Adipocyte (in vitro differentiated cells): ENCODE measurements at regions not wholly inside any gene's neighbourhood (a gene's known extent, or its start where the extent isn't known, plus 50 kb on each side); places are given as distances from the start of the nearest gene placed in this dataset.
A peak's percentile ranks its signal among the peaks of the same experiment; 100 is the strongest.

Experiments used
- DNase-seq: peaks from one replicate; pipeline ENCODE4 v3.0.0-alpha.2; 2015; ENCODE audit warnings: low read depth
- H3K27me3 ChIP-seq: replicated peaks from 2 replicates; pipeline ENCODE4 v1.7.0; 2013; ENCODE audit warnings: mild to moderate bottlenecking, low read length, moderate library complexity; ENCODE audit not compliant: control insufficient read depth, insufficient read depth
- H3K36me3 ChIP-seq: 2 replicates; pipeline ENCODE4 v1.7.0; 2013; ENCODE audit warnings: low read length, mild to moderate bottlenecking, moderate library complexity; ENCODE audit not compliant: control insufficient read depth, insufficient read depth, severe bottlenecking
- H3K4me1 ChIP-seq: 2 replicates; pipeline ENCODE4 v1.7.0; 2013; ENCODE audit warnings: mild to moderate bottlenecking, low read length, moderate library complexity; ENCODE audit not compliant: control insufficient read depth, insufficient read depth
- H3K4me3 ChIP-seq: 2 replicates; pipeline ENCODE4 v1.7.0; 2013; ENCODE audit warnings: mild to moderate bottlenecking, low read length, moderate library complexity
- H3K9ac ChIP-seq: 2 replicates; pipeline ENCODE4 v1.7.0; 2013; ENCODE audit warnings: mild to moderate bottlenecking, low read length, moderate library complexity
- H3K9me3 ChIP-seq: 2 replicates; pipeline ENCODE4 v1.7.0; 2013; ENCODE audit warnings: mild to moderate bottlenecking, low read length, moderate library complexity; ENCODE audit not compliant: control insufficient read depth

DNA sequence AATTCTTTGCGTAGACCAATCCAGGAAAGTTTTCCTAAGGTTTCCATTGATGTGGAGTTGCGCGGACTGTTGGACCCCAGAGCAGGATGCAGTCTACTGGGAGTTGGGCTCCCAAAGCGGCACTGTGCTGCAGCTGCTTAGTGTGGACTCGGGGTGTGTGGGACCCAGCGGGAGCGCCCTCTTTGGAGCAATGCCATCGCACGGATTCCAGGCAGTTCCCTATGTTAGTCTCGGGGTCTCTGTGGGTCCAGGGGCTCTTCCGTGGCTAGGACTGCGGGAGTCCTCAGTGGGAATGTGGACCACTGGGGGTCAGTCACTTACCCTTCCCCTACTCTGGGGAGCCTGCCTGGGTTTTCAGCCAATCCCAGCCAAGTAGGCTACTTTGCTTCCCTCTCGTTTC, 151.7 kb upstream of the OLIG3 start:
- H3K27me3 ChIP-seq: no peaks in the 10 kb centered on the region
- no peak for DNase-seq
- H3K36me3 ChIP-seq: no peaks in the 10 kb centered on the region
- no peaks in the 10 kb centered on the region for H3K9me3 ChIP-seq
- no peak overlapping the region for H3K9ac ChIP-seq
- H3K4me1 ChIP-seq: no peaks in the 10 kb centered on the region
- H3K4me3 ChIP-seq: no peak overlapping the region

DNA sequence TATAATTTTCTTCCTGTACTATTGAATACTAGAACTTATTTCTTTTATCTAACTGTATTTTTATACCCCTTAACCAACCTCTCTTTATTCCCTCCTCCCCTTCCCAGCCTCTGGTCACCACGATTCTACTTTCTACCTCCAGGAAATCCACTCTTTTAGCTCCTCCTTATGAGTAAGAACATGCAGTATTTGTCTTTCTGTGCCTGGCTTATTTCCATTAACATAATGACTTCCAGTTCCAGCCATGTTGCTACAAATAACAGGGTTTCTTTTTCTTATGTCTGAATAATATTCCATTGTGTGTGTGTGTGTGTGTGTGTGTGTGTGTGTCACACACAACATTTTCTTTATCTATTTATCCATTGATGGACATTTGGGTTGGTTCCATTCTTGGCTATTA, 152.3 kb upstream of the OLIG3 start:
- H3K36me3 ChIP-seq: no peaks in the 10 kb centered on the region

DNA sequence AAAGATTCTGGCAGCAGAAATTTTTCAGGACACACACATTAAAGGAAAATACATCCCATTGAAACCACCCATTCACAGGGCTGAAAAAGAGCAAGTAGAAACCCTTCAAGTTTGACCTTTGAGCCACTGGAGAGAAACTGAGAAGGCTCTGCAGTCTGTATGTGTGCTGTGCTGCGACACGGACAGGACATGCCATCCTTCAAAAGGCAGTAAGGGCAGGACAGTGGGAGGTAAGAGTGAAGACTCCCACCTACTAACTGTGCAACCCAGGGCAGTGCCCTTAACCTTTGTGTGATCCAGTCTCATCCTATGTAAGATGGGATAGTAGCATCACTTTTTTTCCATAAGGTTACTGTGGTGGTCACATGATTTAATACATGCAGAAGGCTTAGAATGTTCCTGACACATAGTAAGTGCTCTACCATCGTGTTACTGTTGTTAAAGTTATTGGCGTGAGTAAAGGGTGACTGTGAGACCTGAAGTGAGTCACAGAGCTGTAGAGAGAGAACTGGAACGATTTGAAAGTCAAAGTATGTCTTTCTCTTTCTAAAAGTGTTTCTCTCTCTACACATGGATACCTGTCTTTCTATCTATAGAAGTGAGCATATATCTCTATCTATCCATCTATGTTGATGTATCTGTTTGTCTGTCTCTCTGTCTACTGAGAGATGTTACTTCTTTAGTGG, 153.7 kb upstream of the OLIG3 start:
- H3K36me3 ChIP-seq: no peaks in the 10 kb centered on the region
- H3K9ac ChIP-seq: no peak overlapping the region
- H3K27me3 ChIP-seq: no peaks in the 10 kb centered on the region
- H3K9me3 ChIP-seq: peaks cover 2% of the 10 kb centered on the region
- H3K4me3 ChIP-seq: no peak overlapping the region
- no peak for DNase-seq
- no peaks in the 10 kb centered on the region for H3K4me1 ChIP-seq

More for the DNA sequence above, 152.3 kb upstream of the OLIG3 start:
- no peaks in the 10 kb centered on the region for H3K9me3 ChIP-seq
- no peak overlapping the region for H3K4me3 ChIP-seq
- H3K4me1 ChIP-seq: no peaks in the 10 kb centered on the region
- no peak overlapping the region for H3K9ac ChIP-seq
- no peaks in the 10 kb centered on the region for H3K27me3 ChIP-seq
- DNase-seq: peak; percentile 24

DNA sequence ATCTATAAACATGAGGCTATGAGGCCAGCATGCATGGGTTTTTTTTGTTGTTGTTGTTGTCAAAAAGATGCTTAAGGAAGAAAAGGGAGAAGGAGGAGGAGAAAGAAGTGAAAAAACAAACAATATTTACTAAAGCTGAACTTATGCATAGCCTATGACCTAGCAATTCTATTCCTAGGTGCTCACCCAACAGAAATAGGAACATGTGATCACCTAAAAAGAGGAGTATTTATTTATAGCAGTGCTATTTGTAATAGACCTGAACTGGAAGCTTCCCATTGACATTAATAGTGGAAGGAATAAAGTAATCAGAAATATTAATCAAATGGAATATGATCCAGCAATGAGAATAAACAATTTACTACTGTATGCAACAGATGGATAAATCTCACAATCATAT, 156.5 kb upstream of the OLIG3 start:
- Histone ChIP-seq H3K36me3 (no peaks in the 10 kb centered on the region), H3K4me3 (no peak overlapping the region), H3K4me1 (no peaks in the 10 kb centered on the region), H3K9ac (no peak overlapping the region), H3K9me3 (peaks cover 30% of the 10 kb centered on the region), H3K27me3 (no peaks in the 10 kb centered on the region)
- no peak for DNase-seq

DNA sequence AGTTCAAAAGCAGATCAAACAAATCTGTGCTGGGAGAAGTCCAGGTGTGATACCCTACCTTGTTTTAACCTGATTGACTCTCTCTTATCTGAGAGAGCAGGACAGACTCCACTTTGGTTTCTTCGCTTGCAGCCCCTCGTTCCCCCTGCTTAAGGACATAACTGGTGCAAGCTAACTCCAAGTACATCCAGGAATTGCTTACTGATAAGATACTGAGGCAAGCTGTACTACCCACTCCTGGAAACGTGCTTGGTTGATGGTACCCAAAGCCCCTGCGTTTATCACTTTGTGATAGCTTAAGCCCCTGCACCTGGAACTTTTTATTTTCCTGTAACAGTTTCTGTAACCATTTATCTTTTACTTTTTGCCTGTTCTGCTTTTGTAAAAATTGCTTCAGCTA, 157.0 kb upstream of the OLIG3 start:
- DNase-seq: no peak
- H3K27me3 ChIP-seq: no peaks in the 10 kb centered on the region
- H3K9ac ChIP-seq: no peak overlapping the region
- H3K36me3 ChIP-seq: no peaks in the 10 kb centered on the region
- no peak overlapping the region for H3K4me3 ChIP-seq
- peaks cover 35% of the 10 kb centered on the region for H3K9me3 ChIP-seq
- no peaks in the 10 kb centered on the region for H3K4me1 ChIP-seq

DNA sequence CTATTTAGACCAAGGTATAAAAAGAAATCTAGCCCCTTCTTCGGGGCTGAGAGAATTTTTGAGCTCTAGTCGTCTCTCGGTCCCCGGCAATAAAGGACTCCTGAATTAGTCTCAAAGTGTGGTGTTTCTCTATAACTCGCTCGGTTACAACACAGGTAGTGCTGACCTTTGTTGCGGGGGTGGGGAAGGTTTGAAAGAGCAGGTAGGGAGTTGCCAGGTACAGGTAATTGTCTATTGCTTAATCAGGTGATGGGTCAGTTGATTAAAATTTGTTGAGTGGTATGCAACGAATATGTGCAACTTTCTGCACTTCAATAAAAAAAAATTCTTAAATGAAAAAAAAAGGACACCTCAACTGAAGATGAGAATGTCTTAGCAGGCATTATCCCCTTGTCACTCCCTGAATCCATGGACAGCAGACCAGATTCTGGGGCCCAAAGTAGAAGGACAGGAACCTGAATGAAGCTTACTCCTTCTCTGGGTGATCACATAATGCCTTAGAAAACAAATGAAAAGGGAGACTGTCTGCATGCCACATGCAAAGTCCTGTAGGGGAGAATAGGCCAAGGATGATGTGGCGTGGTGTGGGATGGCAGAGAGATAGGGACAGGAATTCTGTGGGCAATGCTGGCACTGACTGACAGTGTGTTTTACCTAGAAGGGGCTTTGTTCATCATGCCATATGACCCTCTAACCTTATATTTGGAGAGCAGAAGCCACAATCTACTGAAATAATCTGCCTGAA, 157.6 kb upstream of the OLIG3 start:
- no peaks in the 10 kb centered on the region for H3K4me1 ChIP-seq
- DNase-seq: no peak
- H3K9ac ChIP-seq: no peak overlapping the region
- no peaks in the 10 kb centered on the region for H3K27me3 ChIP-seq
- no peak overlapping the region for H3K4me3 ChIP-seq
- peaks cover 36% of the 10 kb centered on the region for H3K9me3 ChIP-seq
- no peaks in the 10 kb centered on the region for H3K36me3 ChIP-seq

DNA sequence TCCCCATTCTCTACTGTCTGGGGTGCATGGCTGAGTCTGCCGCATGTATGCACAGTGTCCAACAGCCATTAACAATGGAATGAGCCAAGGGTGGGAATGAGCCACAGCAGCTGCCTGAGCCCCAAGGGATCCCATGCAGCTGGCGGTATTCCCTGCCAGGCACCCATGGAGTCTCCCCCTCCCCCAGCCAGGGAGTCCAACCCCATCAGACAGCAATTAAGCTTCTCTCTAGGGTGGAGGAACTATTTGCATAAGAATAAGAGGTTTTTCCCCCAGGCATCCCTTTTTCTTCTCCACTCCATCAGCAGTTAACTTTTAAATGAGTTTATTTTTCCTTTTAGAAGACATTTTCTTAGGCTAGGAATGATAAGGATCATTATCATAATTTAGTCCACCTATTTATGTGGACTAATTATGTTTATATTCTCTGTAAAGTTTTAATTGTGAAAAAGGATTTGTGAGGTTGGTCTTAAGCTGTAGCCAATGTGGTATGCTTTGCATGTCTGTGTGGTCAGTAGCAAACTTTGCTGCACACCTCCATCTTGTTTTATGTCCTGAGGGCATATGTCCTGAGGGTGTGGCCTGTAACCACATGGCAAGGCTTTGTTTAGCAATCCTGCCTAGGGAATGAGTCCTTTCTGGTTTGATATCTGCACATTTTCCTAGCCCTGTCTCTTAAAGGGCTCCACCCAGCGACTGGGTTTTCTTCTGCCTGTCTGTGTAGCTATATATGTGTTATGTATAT, 158.9 kb upstream of the OLIG3 start:
- Histone ChIP-seq H3K4me1 (no peaks in the 10 kb centered on the region), H3K9ac (no peak overlapping the region), H3K36me3 (no peaks in the 10 kb centered on the region), H3K4me3 (no peak overlapping the region), H3K9me3 (peaks cover 36% of the 10 kb centered on the region), H3K27me3 (no peaks in the 10 kb centered on the region)
- no peak for DNase-seq

DNA sequence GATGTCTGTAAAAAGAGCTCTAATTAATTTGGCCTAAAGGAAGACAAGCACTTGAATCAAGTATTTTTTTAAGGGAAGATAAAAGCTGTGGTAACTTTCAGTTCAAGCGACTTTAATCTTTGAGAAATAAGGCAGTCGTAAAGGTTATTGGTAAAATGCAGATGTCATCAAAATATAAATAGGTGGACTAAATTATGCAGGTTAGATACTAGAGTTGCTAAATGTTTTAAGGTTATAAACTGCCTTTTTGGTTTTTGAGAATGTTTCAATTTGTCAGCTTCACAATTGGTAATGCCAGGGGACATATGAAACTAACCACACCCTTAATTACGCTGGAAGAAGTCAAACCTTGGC, 159.5 kb upstream of the OLIG3 start:
- Histone ChIP-seq H3K9me3 (peaks cover 36% of the 10 kb centered on the region), H3K4me1 (no peaks in the 10 kb centered on the region), H3K4me3 (no peak overlapping the region), H3K9ac (no peak overlapping the region), H3K27me3 (no peaks in the 10 kb centered on the region), H3K36me3 (no peaks in the 10 kb centered on the region)
- no peak for DNase-seq

DNA sequence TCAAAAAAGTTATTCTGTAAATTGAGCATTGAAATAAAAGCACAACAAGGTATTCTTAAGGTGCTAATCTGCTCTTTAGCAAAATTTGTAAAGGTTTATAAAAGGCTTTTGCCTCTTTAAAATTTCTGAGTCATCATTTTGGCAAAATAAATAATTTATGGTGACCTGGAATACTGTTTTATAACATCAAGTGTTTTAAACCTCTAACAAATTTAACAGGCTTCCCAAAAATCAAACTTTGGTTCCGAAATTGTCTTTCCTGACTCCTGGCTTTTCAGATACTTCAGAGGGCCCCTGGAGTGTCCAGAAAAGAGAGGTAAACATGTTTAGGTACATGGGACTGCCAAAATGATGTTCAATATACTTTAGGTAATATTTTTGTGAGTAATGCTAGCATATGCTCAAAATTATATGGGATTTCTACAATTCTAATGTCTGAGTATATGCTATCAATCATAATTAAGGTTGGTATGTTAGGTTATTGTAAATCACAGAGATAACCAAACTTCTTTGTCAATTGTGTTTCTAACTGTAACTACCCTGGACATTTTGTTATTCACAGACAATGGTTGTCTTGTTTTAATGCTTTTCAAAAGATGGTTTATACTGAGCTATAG, 160.3 kb upstream of the OLIG3 start:
- DNase-seq: no peak

DNA sequence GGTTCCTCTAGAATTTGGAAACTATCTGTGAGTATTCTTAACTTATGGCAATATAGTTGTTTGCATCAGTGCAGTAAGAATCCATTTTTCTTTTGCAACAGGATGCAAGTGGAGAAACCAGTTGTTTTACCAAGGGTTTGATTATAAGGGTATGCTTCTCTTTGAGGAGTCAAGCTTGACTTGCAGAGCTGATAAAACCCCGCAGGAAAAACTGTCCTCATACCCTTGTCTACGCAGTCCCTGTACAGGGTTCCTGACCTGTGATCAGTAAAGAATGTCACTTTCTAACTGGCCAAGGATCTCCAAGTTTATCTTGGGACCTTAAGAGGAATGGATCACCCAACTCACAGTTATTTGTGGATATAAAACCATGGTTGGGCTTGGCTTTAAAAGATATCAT, 161.1 kb upstream of the OLIG3 start:
- H3K4me3 ChIP-seq: no peak overlapping the region
- H3K36me3 ChIP-seq: no peaks in the 10 kb centered on the region
- H3K27me3 ChIP-seq: no peaks in the 10 kb centered on the region
- no peak for DNase-seq
- no peaks in the 10 kb centered on the region for H3K4me1 ChIP-seq
- peaks cover 36% of the 10 kb centered on the region for H3K9me3 ChIP-seq
- no peak overlapping the region for H3K9ac ChIP-seq

More for the DNA sequence above, 160.3 kb upstream of the OLIG3 start:
- Histone ChIP-seq H3K4me1 (no peaks in the 10 kb centered on the region), H3K4me3 (no peak overlapping the region), H3K9me3 (peaks cover 36% of the 10 kb centered on the region), H3K9ac (no peak overlapping the region), H3K36me3 (no peaks in the 10 kb centered on the region), H3K27me3 (no peaks in the 10 kb centered on the region)

DNA sequence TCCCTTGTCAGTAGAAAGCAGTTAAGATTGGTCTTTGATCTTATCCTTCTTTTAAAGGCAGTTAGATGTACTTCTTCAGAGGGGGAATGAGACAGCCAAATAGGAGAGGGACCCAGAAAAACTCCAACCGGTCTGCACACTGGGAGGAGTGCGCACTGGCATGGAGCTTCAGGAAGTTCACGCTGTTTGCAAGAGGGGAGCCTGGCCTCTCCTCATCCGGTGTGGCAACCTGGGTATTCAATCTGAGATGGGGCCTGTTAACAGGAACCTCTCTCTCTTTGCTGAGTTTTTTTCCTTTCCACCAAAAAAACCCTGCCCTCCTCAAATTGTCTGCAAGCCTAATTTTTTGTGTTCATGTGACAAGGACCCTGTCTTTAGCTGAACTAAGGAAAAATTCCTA, 162.5 kb upstream of the OLIG3 start:
- Histone ChIP-seq H3K9ac (no peak overlapping the region), H3K4me3 (no peak overlapping the region), H3K27me3 (no peaks in the 10 kb centered on the region), H3K9me3 (peaks cover 36% of the 10 kb centered on the region), H3K36me3 (no peaks in the 10 kb centered on the region), H3K4me1 (no peaks in the 10 kb centered on the region)
- DNase-seq: no peak
